ENCODE measurements at regions not wholly inside any gene's neighbourhood (a gene's known extent, or its start where the extent isn't known, plus 50 kb on each side); places are given as distances from the start of the nearest gene placed in this dataset.

- Mint-ChIP-seq H3K9me3 (no peaks in the 10 kb centered on the region), H3K36me3 (ENCODE audit: low read depth) (no peaks in the 10 kb centered on the region), H3K27me3 (ENCODE audit: low read depth) (peaks cover 22% of the 10 kb centered on the region)
Measured at GRCh38 chr10:6894405-6894804, 314.3 kb upstream of the PRKCQ start.

DNA sequence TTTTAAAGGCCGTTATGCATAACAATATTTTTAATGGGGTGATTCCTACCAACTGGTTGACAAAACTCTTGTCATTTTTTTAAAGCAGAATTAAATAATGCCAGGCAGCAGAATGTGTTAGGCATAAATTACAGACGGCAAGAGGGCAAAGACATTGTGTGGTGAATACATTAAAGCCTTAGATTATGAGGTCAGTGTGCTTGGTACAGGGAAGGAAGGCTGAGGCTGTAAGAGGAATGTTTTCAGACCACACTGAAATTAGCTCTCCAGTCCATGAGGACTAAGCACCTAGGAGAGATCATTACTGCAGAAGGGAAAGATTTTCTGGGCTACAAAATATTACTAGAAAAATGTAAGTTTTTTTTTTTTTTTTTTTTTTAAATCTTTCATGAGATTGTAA lies 312.8 kb upstream of the PRKCQ start:
- Mint-ChIP-seq H3K27ac (no peak overlapping the region), H3K4me3 (no peak overlapping the region), H3K27me3 (ENCODE audit: low read depth) (peaks cover 13% of the 10 kb centered on the region)

More at GRCh38 chr10:6894405-6894804, 314.3 kb upstream of the PRKCQ start:
- H3K27ac Mint-ChIP-seq = no peak overlapping the region
- H3K4me3 Mint-ChIP-seq = no peak overlapping the region
- H3K4me1 Mint-ChIP-seq (ENCODE audit: low read depth) = no peaks in the 10 kb centered on the region

DNA sequence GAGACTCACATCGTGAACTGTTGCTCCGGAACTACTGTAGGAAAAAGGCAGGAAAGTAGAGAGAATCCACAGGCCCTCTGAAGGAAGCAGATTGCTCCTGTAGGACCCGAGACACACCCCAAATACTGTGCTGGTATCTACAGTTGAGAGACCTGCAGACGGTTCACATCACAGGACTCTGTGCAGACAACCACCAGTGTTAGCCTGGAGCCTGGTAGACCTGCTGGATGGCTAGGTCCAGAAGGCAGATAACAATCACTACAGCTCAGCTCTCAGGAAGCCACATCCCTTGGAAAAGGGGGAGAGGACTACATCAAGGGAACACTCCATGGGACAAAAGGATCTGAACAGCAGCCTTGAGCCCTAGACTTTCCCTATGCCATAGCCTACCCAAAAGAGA lies 311.8 kb upstream of the PRKCQ start:
- Mint-ChIP-seq H3K27me3 (ENCODE audit: low read depth) (peaks cover 9% of the 10 kb centered on the region), H3K4me1 (ENCODE audit: low read depth) (no peaks in the 10 kb centered on the region), H3K9me3 (no peaks in the 10 kb centered on the region), H3K27ac (no peak overlapping the region), H3K36me3 (ENCODE audit: low read depth) (no peaks in the 10 kb centered on the region), H3K4me3 (no peak overlapping the region)

More for the DNA sequence above, 312.8 kb upstream of the PRKCQ start:
- no peaks in the 10 kb centered on the region for H3K4me1 Mint-ChIP-seq (ENCODE audit: low read depth)
- no peaks in the 10 kb centered on the region for H3K36me3 Mint-ChIP-seq (ENCODE audit: low read depth)
- no peaks in the 10 kb centered on the region for H3K9me3 Mint-ChIP-seq

- Mint-ChIP-seq H3K27ac (no peak overlapping the region), H3K9me3 (no peaks in the 10 kb centered on the region), H3K4me3 (no peak overlapping the region), H3K36me3 (ENCODE audit: low read depth) (no peaks in the 10 kb centered on the region), H3K4me1 (ENCODE audit: low read depth) (peaks cover 8% of the 10 kb centered on the region), H3K27me3 (ENCODE audit: low read depth) (no peaks in the 10 kb centered on the region)
Measured at GRCh38 chr10:6889718-6890117, 309.6 kb upstream of the PRKCQ start.

- Mint-ChIP-seq H3K9me3 (no peaks in the 10 kb centered on the region), H3K4me3 (no peak overlapping the region), H3K27ac (no peak overlapping the region), H3K36me3 (ENCODE audit: low read depth) (no peaks in the 10 kb centered on the region), H3K27me3 (ENCODE audit: low read depth) (peaks cover 5% of the 10 kb centered on the region), H3K4me1 (ENCODE audit: low read depth) (peaks cover 14% of the 10 kb centered on the region)
Measured at GRCh38 chr10:6888434-6888833, 308.4 kb upstream of the PRKCQ start.

- Mint-ChIP-seq H3K27me3 (ENCODE audit: low read depth) (peaks cover 26% of the 10 kb centered on the region), H3K9me3 (no peaks in the 10 kb centered on the region), H3K27ac (no peak overlapping the region), H3K4me3 (no peak overlapping the region), H3K36me3 (ENCODE audit: low read depth) (no peaks in the 10 kb centered on the region), H3K4me1 (ENCODE audit: low read depth) (peaks cover 14% of the 10 kb centered on the region)
Measured at GRCh38 chr10:6885284-6885683, 305.2 kb upstream of the PRKCQ start.

DNA sequence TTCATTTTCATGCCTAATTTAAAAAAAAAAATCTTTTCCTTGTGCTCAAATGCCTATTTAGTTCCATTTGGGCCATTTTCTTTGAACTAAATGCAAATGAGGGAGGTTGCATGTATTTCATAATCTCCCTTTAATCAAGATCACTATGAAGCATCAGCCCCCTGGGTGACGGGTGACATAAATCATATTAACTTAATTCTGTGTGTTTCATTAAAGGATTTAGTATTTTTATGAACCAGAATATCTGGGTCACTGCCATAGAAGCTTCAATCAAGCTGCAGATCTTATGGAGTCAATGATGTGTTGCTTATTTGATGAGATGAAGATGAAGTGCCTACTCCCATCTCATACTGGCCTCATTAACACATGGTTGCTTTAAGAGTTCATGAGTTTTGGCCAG lies 301.9 kb upstream of the PRKCQ start:
- Mint-ChIP-seq H3K4me3 (no peak overlapping the region), H3K36me3 (ENCODE audit: low read depth) (no peaks in the 10 kb centered on the region), H3K27me3 (ENCODE audit: low read depth) (peaks cover 48% of the 10 kb centered on the region), H3K9me3 (no peaks in the 10 kb centered on the region), H3K4me1 (ENCODE audit: low read depth) (peaks cover 14% of the 10 kb centered on the region), H3K27ac (no peak overlapping the region)

DNA sequence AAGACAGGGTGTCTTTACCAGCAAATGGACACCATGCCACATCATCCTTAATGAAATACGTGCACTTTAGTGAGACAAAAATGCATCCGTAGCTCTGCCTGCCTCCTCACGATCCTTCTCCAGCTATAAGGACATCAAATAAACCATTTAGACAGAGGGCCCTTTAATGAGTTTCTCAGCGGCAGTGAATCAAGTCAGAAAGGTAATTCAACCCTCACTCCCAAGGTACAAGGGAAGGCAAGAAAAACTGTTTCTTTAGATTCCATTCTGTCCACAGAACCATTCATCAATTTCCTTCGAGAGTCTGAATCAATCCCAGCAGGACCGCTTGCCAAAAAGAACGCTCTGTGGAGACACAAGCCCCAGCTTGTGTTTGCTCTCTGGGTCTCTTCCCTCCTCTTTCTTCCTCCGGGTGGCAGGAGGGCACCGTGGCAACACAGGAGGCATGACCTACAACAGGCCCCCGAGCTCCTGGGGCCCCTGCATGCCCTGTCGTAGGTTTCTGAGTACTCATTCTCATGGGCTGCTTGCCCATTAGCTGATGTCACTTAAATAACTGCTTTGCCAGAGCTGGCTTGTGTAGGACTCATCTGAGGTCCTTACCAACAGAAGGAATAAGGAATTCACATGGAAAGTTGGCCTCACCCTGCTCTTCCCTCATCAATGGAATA lies 297.8 kb upstream of the PRKCQ start:
- Mint-ChIP-seq H3K27me3 (ENCODE audit: low read depth) (peaks cover 48% of the 10 kb centered on the region), H3K36me3 (ENCODE audit: low read depth) (no peaks in the 10 kb centered on the region), H3K4me3 (no peak overlapping the region), H3K27ac (no peak overlapping the region), H3K4me1 (ENCODE audit: low read depth) (no peaks in the 10 kb centered on the region), H3K9me3 (no peaks in the 10 kb centered on the region)

DNA sequence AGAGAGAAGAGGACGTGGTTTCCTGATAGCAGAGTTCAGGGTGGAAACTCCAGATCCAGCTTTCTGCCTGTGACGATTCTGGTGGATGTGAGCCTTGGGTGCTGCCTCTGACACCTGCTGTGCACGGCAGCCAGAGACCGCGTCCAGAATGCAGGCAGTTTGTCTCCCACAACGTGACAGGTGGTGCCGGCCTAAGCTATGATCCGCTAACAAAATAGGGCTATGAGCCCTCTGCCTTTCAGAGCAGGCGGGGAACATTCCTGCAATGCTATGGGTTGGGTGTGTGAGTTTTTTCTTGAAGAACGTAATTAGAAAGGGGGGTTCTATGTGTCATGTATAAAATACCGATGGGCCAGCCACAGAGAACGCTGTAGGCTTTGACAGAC lies 297.3 kb upstream of the PRKCQ start:
- H3K27me3 Mint-ChIP-seq (ENCODE audit: low read depth) = peaks cover 44% of the 10 kb centered on the region
- no peaks in the 10 kb centered on the region for H3K9me3 Mint-ChIP-seq
- H3K4me3 Mint-ChIP-seq = no peak overlapping the region
- no peaks in the 10 kb centered on the region for H3K4me1 Mint-ChIP-seq (ENCODE audit: low read depth)
- no peaks in the 10 kb centered on the region for H3K36me3 Mint-ChIP-seq (ENCODE audit: low read depth)
- H3K27ac Mint-ChIP-seq = no peak overlapping the region

DNA sequence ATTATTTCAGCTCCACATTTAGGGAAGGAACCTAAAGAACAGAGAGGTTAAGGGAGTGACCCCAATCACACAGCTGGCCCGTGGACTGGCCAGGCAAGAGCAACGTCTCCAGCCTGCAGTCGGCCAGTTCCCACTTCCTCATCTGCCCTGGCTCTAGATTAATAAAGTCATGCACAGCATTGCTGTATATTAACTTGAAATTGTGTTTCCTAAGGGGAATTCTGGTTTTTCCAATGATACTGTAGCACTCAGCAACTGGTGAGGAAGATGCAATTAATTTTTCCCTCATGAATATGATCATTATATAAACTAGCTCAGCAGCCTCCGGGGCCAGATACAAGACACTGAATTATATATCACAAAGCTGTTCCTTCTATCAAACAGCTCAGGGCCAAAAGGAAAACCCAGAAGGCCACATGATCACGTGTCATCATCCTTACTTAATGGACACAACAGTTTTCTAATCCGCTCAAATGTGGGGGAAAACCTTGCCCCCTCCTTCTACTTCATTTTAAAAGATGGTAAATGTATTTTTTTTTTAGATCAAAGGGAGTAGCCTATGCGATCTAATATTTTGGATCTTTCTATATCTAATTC lies 295.3 kb upstream of the PRKCQ start:
- peaks cover 33% of the 10 kb centered on the region for H3K27me3 Mint-ChIP-seq (ENCODE audit: low read depth)
- H3K36me3 Mint-ChIP-seq (ENCODE audit: low read depth) = no peaks in the 10 kb centered on the region
- no peak overlapping the region for H3K4me3 Mint-ChIP-seq
- H3K4me1 Mint-ChIP-seq (ENCODE audit: low read depth) = no peaks in the 10 kb centered on the region
- no peak overlapping the region for H3K27ac Mint-ChIP-seq
- no peaks in the 10 kb centered on the region for H3K9me3 Mint-ChIP-seq

GRCh38 chr10:6871128-6871527 lies 291.1 kb upstream of the PRKCQ start:
- Mint-ChIP-seq H3K9me3 (no peaks in the 10 kb centered on the region), H3K4me1 (ENCODE audit: low read depth) (no peaks in the 10 kb centered on the region), H3K27me3 (ENCODE audit: low read depth) (peaks cover 15% of the 10 kb centered on the region), H3K27ac (no peak overlapping the region), H3K4me3 (no peak overlapping the region), H3K36me3 (ENCODE audit: low read depth) (no peaks in the 10 kb centered on the region)

GRCh38 chr10:6868036-6868725 lies 288.1 kb upstream of the PRKCQ start:
- H3K36me3 Mint-ChIP-seq (ENCODE audit: low read depth) = no peaks in the 10 kb centered on the region
- H3K4me1 Mint-ChIP-seq (ENCODE audit: low read depth) = no peaks in the 10 kb centered on the region
- no peak overlapping the region for H3K4me3 Mint-ChIP-seq
- H3K27me3 Mint-ChIP-seq (ENCODE audit: low read depth) = peaks cover 23% of the 10 kb centered on the region
- H3K27ac Mint-ChIP-seq = no peak overlapping the region
- H3K9me3 Mint-ChIP-seq = no peaks in the 10 kb centered on the region

DNA sequence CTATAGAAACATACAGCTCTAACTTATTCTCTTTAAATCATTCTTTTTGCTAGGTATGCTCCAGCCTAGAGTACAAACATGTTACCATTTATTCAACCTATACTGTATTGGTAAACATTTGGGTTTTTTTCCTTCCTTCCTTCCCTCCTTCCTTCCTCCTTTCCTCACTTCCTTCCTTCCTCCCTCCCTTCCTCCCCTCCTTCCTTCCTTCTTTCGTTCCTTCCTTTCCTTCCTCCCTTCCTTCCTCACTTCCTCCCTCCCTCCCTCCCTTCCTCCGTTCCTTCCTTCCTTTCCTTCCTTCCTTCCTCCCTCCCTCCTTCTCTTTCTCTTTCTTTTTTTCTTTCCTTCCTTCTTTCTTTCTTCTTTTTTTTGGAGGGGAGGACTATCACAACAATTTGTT lies 286.7 kb upstream of the PRKCQ start:
- Mint-ChIP-seq H3K36me3 (ENCODE audit: low read depth) (no peaks in the 10 kb centered on the region), H3K4me3 (no peak overlapping the region), H3K9me3 (peaks cover 4% of the 10 kb centered on the region), H3K27me3 (ENCODE audit: low read depth) (peaks cover 23% of the 10 kb centered on the region), H3K4me1 (ENCODE audit: low read depth) (no peaks in the 10 kb centered on the region), H3K27ac (no peak overlapping the region)

DNA sequence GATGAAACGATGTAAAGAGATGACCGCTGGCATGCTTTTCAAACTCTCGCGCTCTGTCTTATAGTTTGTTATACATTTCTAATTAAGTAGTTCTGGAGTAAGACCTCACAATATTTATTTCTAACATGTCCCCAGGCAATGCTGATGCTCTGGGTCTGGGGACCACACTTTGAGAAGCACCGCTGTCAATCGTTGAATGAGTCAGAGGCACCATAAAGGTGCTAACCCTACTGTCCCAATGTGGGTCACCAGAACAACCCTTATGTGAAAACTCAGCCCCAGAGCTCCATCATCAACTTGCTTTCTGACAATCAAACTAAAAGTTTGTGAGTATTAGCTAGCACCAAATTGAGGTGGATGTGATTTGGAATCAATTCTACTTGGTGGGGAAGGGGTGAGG lies 284.1 kb upstream of the PRKCQ start:
- no peaks in the 10 kb centered on the region for H3K36me3 Mint-ChIP-seq (ENCODE audit: low read depth)
- H3K27ac Mint-ChIP-seq = no peak overlapping the region
- no peaks in the 10 kb centered on the region for H3K4me1 Mint-ChIP-seq (ENCODE audit: low read depth)
- no peak overlapping the region for H3K4me3 Mint-ChIP-seq
- H3K27me3 Mint-ChIP-seq (ENCODE audit: low read depth) = peaks cover 14% of the 10 kb centered on the region
- peaks cover 4% of the 10 kb centered on the region for H3K9me3 Mint-ChIP-seq

DNA sequence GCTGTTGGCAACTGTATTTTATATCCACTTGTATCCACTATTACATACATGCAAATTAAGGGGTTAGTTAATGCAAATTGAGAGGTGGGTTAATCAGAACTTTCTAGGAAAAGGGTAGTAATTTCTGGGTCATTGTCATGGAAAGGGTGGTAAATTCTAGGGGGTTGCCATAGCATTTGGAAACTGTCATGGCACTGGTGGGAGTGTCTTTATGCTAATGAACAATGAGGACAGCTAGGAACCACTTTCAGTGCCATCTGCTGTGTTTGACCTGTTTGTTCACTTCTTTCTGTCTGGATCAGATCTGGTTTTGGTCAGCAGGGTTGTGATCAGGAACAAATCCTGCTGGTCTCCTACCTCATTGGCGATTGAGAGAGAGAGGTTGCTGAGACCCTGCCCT lies 283.3 kb upstream of the PRKCQ start:
- Mint-ChIP-seq H3K36me3 (ENCODE audit: low read depth) (no peaks in the 10 kb centered on the region), H3K27me3 (ENCODE audit: low read depth) (peaks cover 19% of the 10 kb centered on the region), H3K9me3 (peaks cover 4% of the 10 kb centered on the region), H3K4me1 (ENCODE audit: low read depth) (no peaks in the 10 kb centered on the region), H3K27ac (no peak overlapping the region), H3K4me3 (no peak overlapping the region)
